HG02798 (cell line): ENCODE measurements at regions not wholly inside any gene's neighbourhood (a gene's known extent, or its start where the extent isn't known, plus 50 kb on each side); places are given as distances from the start of the nearest gene placed in this dataset.
"Not testable (repeated sequence)": the region's sequence is repeated elsewhere in the genome, so short reads cannot be mapped to it uniquely, and the experiment has no call there.

ENCODE experiments used
- ATAC-seq: cut with Tn5 transposase; IDR thresholded peaks from one replicate; pipeline ENCODE4 v1.9.1; 2021; ENCODE audit warnings: mild to moderate bottlenecking; ENCODE audit not compliant: unreplicated experiment, poor library complexity

DNA sequence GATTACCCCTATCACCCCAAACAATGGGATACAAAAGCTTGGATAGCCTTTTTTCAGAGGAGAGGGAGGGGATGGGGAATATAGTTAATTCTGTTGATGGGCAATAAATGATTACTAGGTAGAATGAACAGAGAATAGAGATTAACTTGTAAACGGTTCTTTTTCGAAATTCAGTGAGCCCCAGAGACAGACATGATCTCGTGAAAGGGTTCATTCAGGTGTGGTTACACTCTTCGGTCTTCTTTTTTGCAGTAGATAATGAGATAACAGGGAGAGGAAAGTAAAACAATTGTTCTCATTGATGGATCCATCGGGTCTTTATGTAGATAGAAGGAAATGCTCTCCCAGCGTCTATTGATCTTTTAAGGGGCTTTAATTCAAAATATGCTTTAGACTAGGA is 69.3 kb upstream of the RASSF8 start:
- ATAC-seq, result no peak

DNA sequence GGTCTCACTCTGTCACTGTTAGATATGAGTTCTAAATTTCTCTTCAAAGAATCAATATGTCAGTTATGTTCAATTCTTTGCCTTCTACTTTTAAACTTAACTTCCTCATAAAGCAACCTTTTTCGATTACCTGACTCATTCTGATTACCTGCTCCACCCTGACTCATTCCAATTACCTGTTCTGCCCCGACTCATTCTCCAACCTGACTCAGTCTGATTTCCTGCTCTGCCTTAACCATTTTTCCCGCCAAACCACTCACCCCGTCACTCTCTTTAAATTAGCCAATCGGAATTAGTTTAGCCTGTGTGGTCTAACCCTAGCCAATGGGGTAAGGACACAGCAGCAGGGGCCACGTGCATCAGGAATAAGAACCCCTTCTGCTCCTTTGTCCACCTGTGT is 67.4 kb upstream of the RASSF8 start:
- not testable (repeated sequence) for ATAC-seq

DNA sequence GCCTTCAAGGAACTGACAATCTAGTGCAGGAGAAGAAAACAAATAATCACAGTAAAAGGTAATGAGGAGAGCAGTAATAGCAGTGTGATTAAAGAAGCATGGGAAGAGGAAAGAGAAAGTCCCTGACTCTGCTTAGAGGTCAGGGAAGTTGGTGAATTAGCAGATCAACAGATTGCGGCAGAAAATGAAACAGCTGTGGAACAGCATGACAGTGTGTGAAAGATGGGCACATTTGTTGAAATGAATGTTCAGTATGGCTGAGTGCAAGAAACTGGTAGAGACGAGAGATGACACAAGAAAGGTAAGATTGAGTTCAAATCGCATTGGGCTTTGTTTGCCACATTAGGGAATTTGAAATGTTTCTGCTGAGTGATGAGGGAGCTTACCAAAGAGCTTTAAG is 63.7 kb upstream of the RASSF8 start:
- ATAC-seq, result no peak

DNA sequence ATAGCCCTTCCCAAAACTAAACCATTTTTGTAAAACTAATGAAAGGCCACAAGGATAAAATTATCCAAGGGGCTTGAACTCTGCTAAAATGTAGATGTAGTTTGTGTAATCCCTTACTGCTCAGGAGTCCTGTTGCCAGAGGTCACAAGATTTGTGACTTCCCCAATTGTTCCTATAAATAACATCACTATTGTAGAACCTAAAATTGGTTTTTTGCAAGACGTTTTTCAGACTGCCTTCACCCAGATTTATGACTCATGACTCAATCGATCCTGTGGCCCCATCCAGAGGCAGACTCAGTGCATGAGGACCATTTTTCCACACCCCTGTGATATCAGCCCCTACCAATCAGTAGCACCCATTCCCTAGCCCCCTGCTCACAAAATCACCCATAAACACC is 61.5 kb upstream of the RASSF8 start:
- ATAC-seq, result no peak

DNA sequence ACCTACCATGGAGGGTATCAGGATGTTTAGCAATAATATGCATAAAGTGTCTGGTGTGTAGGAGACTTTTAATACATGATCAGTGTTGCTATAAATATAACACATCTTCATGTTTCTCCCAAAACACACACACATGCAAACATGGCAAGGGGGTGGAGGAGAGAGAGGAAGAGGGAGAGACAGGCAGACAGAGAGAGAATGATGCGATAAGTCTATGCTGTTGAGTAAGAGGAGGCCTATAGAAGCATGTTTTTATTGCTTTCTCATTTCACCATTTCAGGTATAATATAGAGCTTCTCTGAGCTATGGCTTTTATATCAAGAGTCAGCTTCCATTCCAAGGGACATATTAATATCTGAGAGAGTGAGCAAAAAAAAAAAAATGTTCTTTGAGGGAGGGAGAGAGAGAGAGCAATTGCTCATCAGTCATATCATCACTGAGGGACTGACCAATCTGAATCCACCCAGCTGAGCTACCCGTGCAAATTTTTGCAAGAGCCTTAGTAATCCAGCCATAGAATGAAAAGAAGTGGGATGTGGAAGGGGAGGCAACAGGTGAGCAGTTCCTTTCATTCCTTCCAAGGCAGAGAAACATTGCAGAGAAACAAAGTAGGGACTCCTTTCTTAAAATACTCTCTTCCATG is 54.8 kb upstream of the RASSF8 start:
- no peak for ATAC-seq

DNA sequence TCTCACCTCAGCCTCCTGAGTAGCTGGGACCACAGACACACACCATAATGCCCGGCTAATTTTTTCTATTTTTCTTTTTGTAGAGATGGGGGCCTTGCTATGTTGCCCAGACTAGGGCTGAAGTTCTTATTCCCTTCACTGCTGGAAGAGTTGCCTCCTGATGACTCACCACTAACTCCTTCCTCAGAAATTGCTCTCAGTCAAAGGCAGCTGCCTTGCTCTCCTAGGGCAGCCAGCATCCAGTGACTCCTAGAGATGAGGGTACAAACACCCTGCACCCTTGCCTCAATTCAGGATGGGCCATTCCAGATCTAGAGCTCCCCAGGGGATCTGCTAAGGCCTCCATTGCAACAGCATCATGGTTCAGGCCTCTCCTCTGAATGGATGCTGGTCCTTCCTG is 54.0 kb upstream of the RASSF8 start:
- no peak for ATAC-seq

DNA sequence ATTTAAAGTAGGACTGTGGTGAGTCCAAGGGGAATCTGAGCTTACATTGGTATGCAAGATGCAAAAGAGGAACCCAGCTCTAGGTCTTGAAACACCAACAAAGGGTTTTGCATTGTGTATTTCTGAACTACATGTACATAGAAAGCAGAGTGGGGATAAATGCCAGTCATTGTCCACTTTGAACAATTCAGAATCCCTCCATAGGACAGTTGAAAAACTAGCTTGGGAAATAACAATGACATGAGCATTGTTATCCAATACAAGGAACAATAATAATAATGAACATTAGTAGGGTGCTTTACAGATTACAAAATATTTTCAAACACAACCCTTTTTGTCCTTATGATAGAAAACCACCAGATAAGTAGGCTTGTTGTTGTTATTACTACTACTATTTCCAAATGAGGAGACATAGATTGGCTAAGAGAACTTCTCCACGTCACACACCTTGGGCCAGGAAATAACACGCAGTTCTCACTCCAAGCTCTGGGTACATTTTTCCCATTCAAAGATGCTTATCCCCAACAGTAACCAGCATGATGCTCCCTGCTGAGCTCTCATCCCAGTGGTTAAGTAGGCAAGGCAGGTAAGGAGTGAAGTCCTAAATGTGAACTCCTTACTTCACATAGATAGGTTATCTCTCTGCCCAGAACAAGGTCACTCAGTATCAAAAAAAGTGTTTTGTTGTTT is 51.7 kb upstream of the RASSF8 start:
- ATAC-seq, result no peak
